HCT116 (cell line): ENCODE measurements at regions not wholly inside any gene's neighbourhood (a gene's known extent, or its start where the extent isn't known, plus 50 kb on each side); places are given as distances from the start of the nearest gene placed in this dataset.

Experiments
- ATAC-seq: fragments of 200-7000 bp; cut with Tn5 transposase; 2 replicates; pipeline ENCODE4 v1.9.1; 2020; ENCODE audit warnings: mild to moderate bottlenecking, moderate library complexity
- BruUV-seq: library from RNA; stranded (reverse); fragments of 400-500 nt; replicated peaks from 2 replicates; lab custom pipeline; 2021; lab: Mats Ljungman, UMichigan
- CTCF ChIA-PET: fragments of 300-600 bp; sonication (Branson Sonifier 250); formaldehyde crosslinking; loops from one replicate; lab custom pipeline; 2021; ENCODE audit warnings: antibody characterized with exemption; lab: Charles Lee
- POLR2A ChIA-PET: fragments of 300-600, 350-600 bp; sonication (Branson Sonifier 250); formaldehyde crosslinking; loops from one replicate; lab custom pipeline; 2021; ENCODE audit warnings: antibody characterized with exemption; lab: Charles Lee
- RAD21 ChIA-PET, 2 experiments: fragments of 300-600 bp; sonication (Branson Sonifier 250); formaldehyde crosslinking; loops; one replicate each; lab custom pipeline; 2023; ENCODE audit warnings: low total read pairs in 2 of 2; ENCODE audit not compliant: uncharacterized antibody in 2 of 2, unreplicated experiment in 2 of 2, low non-redundant PET in 1 of 2; lab: Charles Lee
- DNase-seq: peaks from one replicate; pipeline ENCODE4 v3.0.0-alpha.2; 2010; ENCODE audit warnings: low read depth, low spot score
- H2AFZ ChIP-seq: fragments of 200-600 bp; shearing (Covaris generic), sonication (generic); 2 replicates; pipeline ENCODE4 v1.6.1; 2017; ENCODE audit warnings: low read depth, mixed run types, mixed read lengths, antibody characterized with exemption, low read length; ENCODE audit not compliant: poor library complexity, severe bottlenecking
- H3K27ac ChIP-seq: 2 replicates; pipeline ENCODE4 v1.5.1; 2012; ENCODE audit warnings: low read depth, low read length
- H3K27me3 ChIP-seq: fragments of 200-600 bp; sonication (generic); 2 replicates; pipeline ENCODE4 v1.6.1; 2016; ENCODE audit warnings: mixed run types, low read length, mixed read lengths; ENCODE audit not compliant: insufficient read depth
- H3K36me3 ChIP-seq, 2 experiments: fragments of 200-500 bp in 1 of 2; fragments of 200-600 bp in 1 of 2; sonication (Bioruptor generic) in 1 of 2; sonication (generic) in 1 of 2; 2 replicates each; pipeline versions ENCODE4 v1.5.1 to v1.6.1; 2014 to 2016; ENCODE audit warnings: low read length in 2 of 2, inconsistent platforms in 1 of 2, mixed read lengths in 1 of 2, mixed run types in 1 of 2; ENCODE audit not compliant: insufficient read depth in 2 of 2, control insufficient read depth in 1 of 2
- H3K4me1 ChIP-seq, 2 experiments: fragments of 200-600 bp in 1 of 2; sonication (generic) in 1 of 2; 2 replicates each; pipeline versions ENCODE4 v1.5.1 to v1.6.1; 2012 to 2017; ENCODE audit warnings: low read length in 2 of 2, inconsistent platforms in 1 of 2, mild to moderate bottlenecking in 1 of 2, mixed read lengths in 1 of 2, mixed run types in 1 of 2, moderate library complexity in 1 of 2; ENCODE audit not compliant: insufficient read depth in 2 of 2, control insufficient read depth in 1 of 2
- H3K4me2 ChIP-seq: fragments of 200-600 bp; sonication (generic); 2 replicates; pipeline ENCODE4 v1.6.1; 2017; ENCODE audit warnings: mixed run types, low read length, mixed read lengths
- H3K4me3 ChIP-seq, 2 experiments: fragments of 200-600 bp in 1 of 2; sonication (generic) in 1 of 2; replicated peaks in 1 of 2; 2 replicates each; pipeline ENCODE4 v1.5.1; 2011 to 2016; ENCODE audit warnings: low read length in 2 of 2, control low read depth in 1 of 2, low read depth in 1 of 2, mild to moderate bottlenecking in 1 of 2, mixed read lengths in 1 of 2, mixed run types in 1 of 2
- H3K79me2 ChIP-seq: fragments of 200-600 bp; sonication (generic); 2 replicates; pipeline ENCODE4 v1.6.1; 2017; ENCODE audit warnings: mild to moderate bottlenecking, mixed run types, low read length, moderate library complexity, mixed read lengths; ENCODE audit not compliant: insufficient read depth
- H3K9ac ChIP-seq: fragments of 200-600 bp; sonication (generic); 2 replicates; pipeline ENCODE4 v1.6.1; 2016; ENCODE audit warnings: low read length, mixed read lengths
- H3K9me2 ChIP-seq: fragments of 200-600 bp; sonication (generic), shearing (Covaris generic); 2 replicates; pipeline ENCODE4 v1.6.1; 2017; ENCODE audit warnings: mixed run types, mild to moderate bottlenecking, moderate library complexity; ENCODE audit not compliant: insufficient read depth
- H3K9me3 ChIP-seq, 2 experiments: fragments of 200-500 bp in 1 of 2; fragments of 200-600 bp in 1 of 2; sonication (Bioruptor generic) in 1 of 2; sonication (generic) in 1 of 2; 2 replicates each; pipeline ENCODE4 v1.6.1; 2014 to 2017; ENCODE audit warnings: low read length in 2 of 2, mixed read lengths in 2 of 2, inconsistent platforms in 1 of 2, low read depth in 1 of 2, mild to moderate bottlenecking in 1 of 2, mixed run types in 1 of 2, moderate library complexity in 1 of 2; ENCODE audit not compliant: control insufficient read depth in 1 of 2, insufficient read depth in 1 of 2
- H4K20me1 ChIP-seq: fragments of 200-600 bp; sonication (generic), shearing (Covaris generic); 2 replicates; pipeline ENCODE4 v1.6.1; 2017; ENCODE audit warnings: mixed run types, mild to moderate bottlenecking, moderate library complexity; ENCODE audit not compliant: insufficient read depth
- CBX3 ChIP-seq: IDR thresholded peaks from 2 replicates; pipeline ENCODE4 v1.6.1; 2012; ENCODE audit warnings: low read depth
- CEBPB ChIP-seq: IDR thresholded peaks from 2 replicates; pipeline ENCODE4 v1.6.1; 2012; ENCODE audit warnings: low read depth
- ELF1 ChIP-seq: IDR thresholded peaks from 2 replicates; pipeline ENCODE4 v1.6.1; 2012; ENCODE audit warnings: low read depth, borderline replicate concordance
- EZH2 ChIP-seq: fragments of 200-600 bp; sonication (generic); IDR thresholded peaks from 2 replicates; pipeline ENCODE4 v1.6.1; 2017; ENCODE audit warnings: antibody characterized with exemption, mixed run types
- EZH2phosphoT487 ChIP-seq: fragments of 200-600 bp; IDR thresholded peaks from 2 replicates; pipeline ENCODE4 v1.6.1; 2018; ENCODE audit warnings: antibody characterized with exemption, borderline replicate concordance
- POLR2AphosphoS5 ChIP-seq: IDR thresholded peaks from 2 replicates; pipeline ENCODE4 v1.6.1; 2011; ENCODE audit warnings: mild to moderate bottlenecking, low read depth, low read length, moderate library complexity
- RAD21 ChIP-seq: IDR thresholded peaks from 2 replicates; pipeline ENCODE4 v1.6.1; 2012; ENCODE audit warnings: low read depth, mild to moderate bottlenecking
- SP1 ChIP-seq: IDR thresholded peaks from 2 replicates; pipeline ENCODE4 v1.6.1; 2012; ENCODE audit warnings: low read depth
- YY1 ChIP-seq: IDR thresholded peaks from 2 replicates; pipeline ENCODE4 v1.6.1; 2011; ENCODE audit warnings: low read length, low read depth, moderate library complexity, mild to moderate bottlenecking; ENCODE audit not compliant: insufficient replicate concordance; ENCODE audit errors: extremely low read depth
- ZFX ChIP-seq: fragments of 450-650 bp; IDR thresholded peaks from 2 replicates; pipeline ENCODE4 v1.6.1; 2017
- ZNF274 ChIP-seq: fragments of 200-500 bp; sonication (Bioruptor generic); IDR thresholded peaks from 2 replicates; pipeline ENCODE4 v1.6.1; 2014; ENCODE audit warnings: mild to moderate bottlenecking, low read depth, low read length, inconsistent platforms
- intact Hi-C: fragments of 100-400 bp; cut with micrococcal nuclease; formaldehyde crosslinking; loops from 2 replicates; pipeline ENCODE4 v1.10.0; 2022
- TF ChIP-seq, protein P1 (sequence below), 3 experiments: fragments of 200-600 bp in 1 of 3; sonication (generic) in 1 of 3; IDR thresholded peaks in 2 of 3; conservative IDR thresholded peaks in 1 of 3; 2 replicates each; pipeline ENCODE4 v1.5.1; 2012 to 2017; ENCODE audit warnings: low read depth in 2 of 3, low read length in 2 of 3, antibody characterized with exemption in 1 of 3, borderline replicate concordance in 1 of 3, control low read depth in 1 of 3, mild to moderate bottlenecking in 1 of 3, mixed read lengths in 1 of 3, mixed run types in 1 of 3, moderate library complexity in 1 of 3; ENCODE audit not compliant: insufficient read depth in 1 of 3
- TF ChIP-seq, protein P2 (sequence below): IDR thresholded peaks from 2 replicates; pipeline ENCODE4 v1.6.1; 2012
- TF ChIP-seq, protein P3 (sequence below): IDR thresholded peaks from 2 replicates; pipeline ENCODE4 v1.6.1; 2011; ENCODE audit warnings: mild to moderate bottlenecking, low read length, moderate library complexity; ENCODE audit not compliant: insufficient replicate concordance; ENCODE audit errors: extremely low read depth
- TF ChIP-seq, protein P4 (sequence below): IDR thresholded peaks from 2 replicates; pipeline ENCODE4 v1.6.1; 2012

DNA sequence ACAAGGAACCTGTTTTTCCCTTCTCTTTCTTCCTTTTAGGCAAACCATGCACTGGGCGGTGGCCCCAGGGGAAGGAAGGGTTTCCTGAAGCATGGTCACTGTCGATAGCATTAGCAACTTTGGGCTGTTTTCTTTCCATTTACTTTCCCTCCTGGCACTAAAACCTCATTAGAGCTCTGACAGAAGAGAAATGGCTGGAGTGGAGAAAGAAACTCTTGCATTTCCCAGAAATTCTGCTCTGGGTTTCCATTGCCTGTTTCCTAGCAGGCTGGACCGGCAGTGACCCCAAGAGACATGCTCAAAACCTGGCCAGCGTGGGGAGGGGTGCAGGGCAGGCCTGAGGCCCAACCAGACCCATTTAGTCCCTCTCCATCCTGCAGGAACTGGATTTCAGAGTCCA, 230.7 kb upstream of the CCL2 start:
- TF ChIP-seq ELF1 = no peak
- TF ChIP-seq YY1 = no peak
- TF ChIP-seq ZNF274 = no peak
- no peak for TF ChIP-seq CEBPB
- TF ChIP-seq EZH2 = no peak
- TF ChIP-seq RAD21 = no peak
- no peak for TF ChIP-seq CBX3
- no peak for TF ChIP-seq EZH2phosphoT487
- TF ChIP-seq ZFX = no peak
- TF ChIP-seq, protein P1, sequence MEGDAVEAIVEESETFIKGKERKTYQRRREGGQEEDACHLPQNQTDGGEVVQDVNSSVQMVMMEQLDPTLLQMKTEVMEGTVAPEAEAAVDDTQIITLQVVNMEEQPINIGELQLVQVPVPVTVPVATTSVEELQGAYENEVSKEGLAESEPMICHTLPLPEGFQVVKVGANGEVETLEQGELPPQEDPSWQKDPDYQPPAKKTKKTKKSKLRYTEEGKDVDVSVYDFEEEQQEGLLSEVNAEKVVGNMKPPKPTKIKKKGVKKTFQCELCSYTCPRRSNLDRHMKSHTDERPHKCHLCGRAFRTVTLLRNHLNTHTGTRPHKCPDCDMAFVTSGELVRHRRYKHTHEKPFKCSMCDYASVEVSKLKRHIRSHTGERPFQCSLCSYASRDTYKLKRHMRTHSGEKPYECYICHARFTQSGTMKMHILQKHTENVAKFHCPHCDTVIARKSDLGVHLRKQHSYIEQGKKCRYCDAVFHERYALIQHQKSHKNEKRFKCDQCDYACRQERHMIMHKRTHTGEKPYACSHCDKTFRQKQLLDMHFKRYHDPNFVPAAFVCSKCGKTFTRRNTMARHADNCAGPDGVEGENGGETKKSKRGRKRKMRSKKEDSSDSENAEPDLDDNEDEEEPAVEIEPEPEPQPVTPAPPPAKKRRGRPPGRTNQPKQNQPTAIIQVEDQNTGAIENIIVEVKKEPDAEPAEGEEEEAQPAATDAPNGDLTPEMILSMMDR (IDR thresholded peaks at IDR 0.05 in 2 of 3, conservative IDR thresholded peaks at IDR 0.05 in 1 of 3; ENCODE audit: borderline replicate concordance in 1 of 3, insufficient read depth in 1 of 3, low read depth in 2 of 3, low read length in 2 of 3) = no peak
- TF ChIP-seq, protein P2, sequence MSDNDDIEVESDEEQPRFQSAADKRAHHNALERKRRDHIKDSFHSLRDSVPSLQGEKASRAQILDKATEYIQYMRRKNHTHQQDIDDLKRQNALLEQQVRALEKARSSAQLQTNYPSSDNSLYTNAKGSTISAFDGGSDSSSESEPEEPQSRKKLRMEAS = no peak
- no peak for TF ChIP-seq POLR2AphosphoS5
- no peak for TF ChIP-seq SP1
- TF ChIP-seq, protein P3, sequence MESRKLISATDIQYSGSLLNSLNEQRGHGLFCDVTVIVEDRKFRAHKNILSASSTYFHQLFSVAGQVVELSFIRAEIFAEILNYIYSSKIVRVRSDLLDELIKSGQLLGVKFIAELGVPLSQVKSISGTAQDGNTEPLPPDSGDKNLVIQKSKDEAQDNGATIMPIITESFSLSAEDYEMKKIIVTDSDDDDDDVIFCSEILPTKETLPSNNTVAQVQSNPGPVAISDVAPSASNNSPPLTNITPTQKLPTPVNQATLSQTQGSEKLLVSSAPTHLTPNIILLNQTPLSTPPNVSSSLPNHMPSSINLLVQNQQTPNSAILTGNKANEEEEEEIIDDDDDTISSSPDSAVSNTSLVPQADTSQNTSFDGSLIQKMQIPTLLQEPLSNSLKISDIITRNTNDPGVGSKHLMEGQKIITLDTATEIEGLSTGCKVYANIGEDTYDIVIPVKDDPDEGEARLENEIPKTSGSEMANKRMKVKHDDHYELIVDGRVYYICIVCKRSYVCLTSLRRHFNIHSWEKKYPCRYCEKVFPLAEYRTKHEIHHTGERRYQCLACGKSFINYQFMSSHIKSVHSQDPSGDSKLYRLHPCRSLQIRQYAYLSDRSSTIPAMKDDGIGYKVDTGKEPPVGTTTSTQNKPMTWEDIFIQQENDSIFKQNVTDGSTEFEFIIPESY = no peak
- TF ChIP-seq, protein P4, sequence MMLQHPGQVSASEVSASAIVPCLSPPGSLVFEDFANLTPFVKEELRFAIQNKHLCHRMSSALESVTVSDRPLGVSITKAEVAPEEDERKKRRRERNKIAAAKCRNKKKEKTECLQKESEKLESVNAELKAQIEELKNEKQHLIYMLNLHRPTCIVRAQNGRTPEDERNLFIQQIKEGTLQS = no peak
- no peaks in the 10 kb centered on the region for H3K4me1 ChIP-seq
- H3K79me2 ChIP-seq = no peaks in the 10 kb centered on the region
- no peaks in the 10 kb centered on the region for H4K20me1 ChIP-seq
- ChIA-PET RAD21 (no interaction called here), POLR2A (no interaction called here), CTCF (no interaction called here)
- no peak overlapping the region for H2AFZ ChIP-seq
- H3K9me2 ChIP-seq = no peaks in the 10 kb centered on the region
- peaks cover 0 to 22% of the 10 kb centered on the region in 2 experiments; a peak in 2 of 4 replicates for H3K9me3 ChIP-seq
- intact Hi-C loops = no loop called here
- H3K4me2 ChIP-seq = no peak overlapping the region
- DNase-seq = no peak
- no TSS peak for BruUV-seq
- no peaks in the 10 kb centered on the region for H3K36me3 ChIP-seq
- no peak for ATAC-seq
- no peak overlapping the region for H3K4me3 ChIP-seq
- no peak overlapping the region for H3K9ac ChIP-seq
- H3K27ac ChIP-seq = no peak overlapping the region
- H3K27me3 ChIP-seq = no peaks in the 10 kb centered on the region
